GM12878 (cell line): ENCODE measurements at regions not wholly inside any gene's neighbourhood (a gene's known extent, or its start where the extent isn't known, plus 50 kb on each side); places are given as distances from the start of the nearest gene placed in this dataset.

Source experiments
- ASH2L ChIP-seq: fragments of 300-600, 200-600 bp; sonication (generic); IDR thresholded peaks from 2 replicates; pipeline ENCODE4 v1.6.1; 2017; ENCODE audit warnings: low read depth, mild to moderate bottlenecking, borderline replicate concordance
- CEBPB ChIP-seq, 2 experiments: fragments of 150-350 bp in 1 of 2; IDR thresholded peaks; 2 replicates each; pipeline ENCODE4 v1.6.1; 2012 to 2014; ENCODE audit warnings: low read depth in 2 of 2, low read length in 2 of 2, borderline replicate concordance in 1 of 2, inconsistent platforms in 1 of 2
- DPF2 ChIP-seq: fragments of 450-650 bp; IDR thresholded peaks from 2 replicates; pipeline ENCODE4 v1.6.1; 2017; ENCODE audit warnings: mild to moderate bottlenecking
- E2F4 ChIP-seq: IDR thresholded peaks from 2 replicates; pipeline ENCODE4 v1.6.1; 2012; ENCODE audit warnings: low read depth, low read length, improper control_type of control experiment
- E4F1 ChIP-seq: fragments of 450-650 bp; IDR thresholded peaks from 2 replicates; pipeline ENCODE4 v1.6.1; 2018; ENCODE audit warnings: borderline replicate concordance, mild to moderate bottlenecking; ENCODE audit not compliant: partially characterized antibody
- EP300 ChIP-seq, 2 experiments: fragments of 150-350 bp in 1 of 2; IDR thresholded peaks; 2 replicates each; pipeline ENCODE4 v1.6.1; 2011 to 2012; ENCODE audit warnings: low read depth in 2 of 2, low read length in 2 of 2, borderline replicate concordance in 1 of 2, improper control_type of control experiment in 1 of 2, inconsistent platforms in 1 of 2; ENCODE audit not compliant: control insufficient read depth in 1 of 2
- ESRRA ChIP-seq: IDR thresholded peaks from 2 replicates; pipeline ENCODE4 v1.6.1; 2012; ENCODE audit warnings: mild to moderate bottlenecking, low read length, improper control_type of control experiment
- ETV6 ChIP-seq, 2 experiments: fragments of 450-650 bp in 1 of 2; IDR thresholded peaks in 1 of 2; conservative IDR thresholded peaks in 1 of 2; 2 replicates each; pipeline ENCODE4 v1.6.1; 2014; ENCODE audit warnings: antibody characterized with exemption in 1 of 2, borderline replicate concordance in 1 of 2, low read depth in 1 of 2, mild to moderate bottlenecking in 1 of 2, moderate library complexity in 1 of 2
- GABPA ChIP-seq: IDR thresholded peaks from 2 replicates; pipeline ENCODE4 v1.6.1; 2014; ENCODE audit warnings: antibody characterized with exemption, low read depth, mild to moderate bottlenecking, inconsistent platforms
- IKZF1 ChIP-seq: fragments of 450-650 bp; conservative IDR thresholded peaks from 2 replicates; pipeline ENCODE4 v1.6.1; 2017; ENCODE audit warnings: antibody characterized with exemption, mild to moderate bottlenecking
- KDM1A ChIP-seq: fragments of 200-600 bp; sonication (generic); IDR thresholded peaks from 2 replicates; pipeline ENCODE4 v1.6.1; 2016; ENCODE audit warnings: borderline replicate concordance
- KLF5 ChIP-seq: fragments of 450-650 bp; IDR thresholded peaks from 2 replicates; pipeline ENCODE4 v1.6.1; 2014; ENCODE audit warnings: mild to moderate bottlenecking; ENCODE audit not compliant: partially characterized antibody
- MTA2 ChIP-seq: fragments of 450-650 bp; IDR thresholded peaks from 2 replicates; pipeline ENCODE4 v1.6.1; 2016; ENCODE audit warnings: low read depth, mild to moderate bottlenecking, moderate library complexity
- MTA3 ChIP-seq: IDR thresholded peaks from 2 replicates; pipeline ENCODE4 v1.6.1; 2012; ENCODE audit warnings: low read length, inconsistent platforms, borderline replicate concordance
- MYB ChIP-seq: fragments of 150-350 bp; IDR thresholded peaks from 2 replicates; pipeline ENCODE4 v1.6.1; 2014; ENCODE audit warnings: mild to moderate bottlenecking, low read depth, low read length, borderline replicate concordance
- NFIC ChIP-seq: IDR thresholded peaks from 2 replicates; pipeline ENCODE4 v1.6.1; 2012; ENCODE audit warnings: low read depth, mild to moderate bottlenecking, inconsistent platforms, low read length, moderate library complexity
- SIN3A ChIP-seq: IDR thresholded peaks from 2 replicates; pipeline ENCODE4 v1.6.1; 2012; ENCODE audit warnings: low read depth, low read length, improper control_type of control experiment
- SMAD1 ChIP-seq: fragments of 450-650 bp; IDR thresholded peaks from 2 replicates; pipeline ENCODE4 v1.6.1; 2018; ENCODE audit warnings: mild to moderate bottlenecking, low read depth; ENCODE audit not compliant: partially characterized antibody
- STAT1 ChIP-seq: fragments of 450-650 bp; conservative IDR thresholded peaks from 2 replicates; pipeline ENCODE4 v1.6.1; 2014; ENCODE audit warnings: antibody characterized with exemption, mild to moderate bottlenecking
- SUPT20H ChIP-seq: IDR thresholded peaks from 2 replicates; pipeline ENCODE4 v1.6.1; 2011; ENCODE audit warnings: low read depth, mild to moderate bottlenecking, low read length, moderate library complexity, borderline replicate concordance; ENCODE audit not compliant: control insufficient read depth
- ZBTB40 ChIP-seq: fragments of 450-650 bp; IDR thresholded peaks from 2 replicates; pipeline ENCODE4 v1.6.1; 2016; ENCODE audit warnings: mild to moderate bottlenecking, moderate library complexity, borderline replicate concordance
- ZNF207 ChIP-seq: fragments of 450-650 bp; IDR thresholded peaks from 2 replicates; pipeline ENCODE4 v1.6.1; 2014; ENCODE audit warnings: antibody characterized with exemption, mild to moderate bottlenecking, borderline replicate concordance

GRCh38 chr4:75251547-75251946 lies 262.7 kb downstream of the RCHY1 start (continued):
- peak in 1 of 2 experiments; percentile 46; a peak in 2 of 4 replicates for TF ChIP-seq EP300 (IDR thresholded peaks at IDR 0.05; ENCODE audit: borderline replicate concordance in 1 of 2, control insufficient read depth in 1 of 2, low read depth in 2 of 2, low read length in 2 of 2)
- no peak for TF ChIP-seq SUPT20H
- peak; percentile 28; the same call in 1 of the 2 replicates for TF ChIP-seq MTA2
- TF ChIP-seq ZBTB40 = no peak
- TF ChIP-seq DPF2 = 0 out of 2 replicates have a peak, but pooled peaks have one; percentile 50
- TF ChIP-seq ESRRA = no peak
- TF ChIP-seq CEBPB (IDR thresholded peaks at IDR 0.05; ENCODE audit: borderline replicate concordance in 1 of 2, low read depth in 2 of 2, low read length in 2 of 2) = no peak
- no peak for TF ChIP-seq GABPA
- no peak for TF ChIP-seq MYB
- TF ChIP-seq KLF5 = no peak
- no peak for TF ChIP-seq ZNF207
- TF ChIP-seq SIN3A = no peak
- TF ChIP-seq STAT1 = no peak
- TF ChIP-seq E2F4 = no peak
- no peak for TF ChIP-seq IKZF1
- TF ChIP-seq KDM1A = no peak
- no peak for TF ChIP-seq E4F1
- TF ChIP-seq ETV6 (conservative IDR thresholded peaks at IDR 0.05 in 1 of 2, IDR thresholded peaks at IDR 0.05 in 1 of 2; ENCODE audit: borderline replicate concordance in 1 of 2, low read depth in 1 of 2) = no peak
- no peak for TF ChIP-seq SMAD1
- no peak for TF ChIP-seq NFIC
- no peak for TF ChIP-seq MTA3
- no peak for TF ChIP-seq ASH2L
- TF ChIP-seq, all 136 proteins: peak for 8
